ENCODE measurements at regions not wholly inside any gene's neighbourhood (a gene's known extent, or its start where the extent isn't known, plus 50 kb on each side); places are given as distances from the start of the nearest gene placed in this dataset.

DNA sequence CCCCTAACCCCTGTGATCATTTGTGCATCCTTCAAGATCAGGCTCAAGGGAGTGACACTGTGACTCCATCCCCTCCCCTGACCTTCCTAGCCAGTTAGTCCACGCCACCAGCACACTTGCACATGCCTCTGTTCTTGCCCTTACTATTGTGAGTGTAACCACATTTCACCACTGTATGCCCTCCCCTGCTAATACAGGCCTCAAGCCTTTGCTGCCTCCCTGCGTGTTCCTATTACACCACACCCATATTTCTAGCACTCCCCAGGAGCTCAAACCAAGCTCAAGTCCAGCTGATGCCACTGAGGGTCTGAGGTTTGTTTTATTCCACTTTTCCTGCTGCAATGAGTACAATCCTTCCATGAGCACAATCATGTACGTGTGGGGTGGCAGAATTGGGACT is 119.3 kb upstream of the FOXN2 start (continued):
- TF ChIP-seq, protein P1, sequence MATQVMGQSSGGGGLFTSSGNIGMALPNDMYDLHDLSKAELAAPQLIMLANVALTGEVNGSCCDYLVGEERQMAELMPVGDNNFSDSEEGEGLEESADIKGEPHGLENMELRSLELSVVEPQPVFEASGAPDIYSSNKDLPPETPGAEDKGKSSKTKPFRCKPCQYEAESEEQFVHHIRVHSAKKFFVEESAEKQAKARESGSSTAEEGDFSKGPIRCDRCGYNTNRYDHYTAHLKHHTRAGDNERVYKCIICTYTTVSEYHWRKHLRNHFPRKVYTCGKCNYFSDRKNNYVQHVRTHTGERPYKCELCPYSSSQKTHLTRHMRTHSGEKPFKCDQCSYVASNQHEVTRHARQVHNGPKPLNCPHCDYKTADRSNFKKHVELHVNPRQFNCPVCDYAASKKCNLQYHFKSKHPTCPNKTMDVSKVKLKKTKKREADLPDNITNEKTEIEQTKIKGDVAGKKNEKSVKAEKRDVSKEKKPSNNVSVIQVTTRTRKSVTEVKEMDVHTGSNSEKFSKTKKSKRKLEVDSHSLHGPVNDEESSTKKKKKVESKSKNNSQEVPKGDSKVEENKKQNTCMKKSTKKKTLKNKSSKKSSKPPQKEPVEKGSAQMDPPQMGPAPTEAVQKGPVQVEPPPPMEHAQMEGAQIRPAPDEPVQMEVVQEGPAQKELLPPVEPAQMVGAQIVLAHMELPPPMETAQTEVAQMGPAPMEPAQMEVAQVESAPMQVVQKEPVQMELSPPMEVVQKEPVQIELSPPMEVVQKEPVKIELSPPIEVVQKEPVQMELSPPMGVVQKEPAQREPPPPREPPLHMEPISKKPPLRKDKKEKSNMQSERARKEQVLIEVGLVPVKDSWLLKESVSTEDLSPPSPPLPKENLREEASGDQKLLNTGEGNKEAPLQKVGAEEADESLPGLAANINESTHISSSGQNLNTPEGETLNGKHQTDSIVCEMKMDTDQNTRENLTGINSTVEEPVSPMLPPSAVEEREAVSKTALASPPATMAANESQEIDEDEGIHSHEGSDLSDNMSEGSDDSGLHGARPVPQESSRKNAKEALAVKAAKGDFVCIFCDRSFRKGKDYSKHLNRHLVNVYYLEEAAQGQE (IDR thresholded peaks at IDR 0.05; ENCODE audit: unreplicated experiment): no peak
- TF ChIP-seq EZH2 (IDR thresholded peaks at IDR 0.05; ENCODE audit: low read depth, unreplicated experiment): no peak

DNA sequence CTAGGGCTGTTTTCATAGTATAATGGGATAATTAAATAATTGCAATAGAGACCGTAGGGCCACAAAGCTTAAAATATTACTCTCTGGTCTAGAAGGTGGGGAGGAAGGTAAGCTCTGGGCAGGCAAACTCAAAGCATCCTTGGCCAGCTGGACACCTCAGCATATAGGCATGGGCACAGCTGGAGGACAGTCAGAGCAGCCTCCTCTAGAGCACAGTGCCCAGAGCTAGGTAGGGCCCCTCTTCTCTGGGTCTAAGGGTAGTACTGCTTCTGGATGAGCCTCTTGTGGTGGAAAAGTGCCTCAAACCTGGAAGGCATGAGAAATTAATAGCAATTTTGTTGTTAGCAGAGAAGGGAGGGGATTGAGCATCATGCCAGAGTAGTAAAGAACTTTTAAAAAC is 116.9 kb upstream of the FOXN2 start:
- H3K4me1 ChIP-seq (ENCODE audit: insufficient read depth): peaks cover 49% of the 10 kb centered on the region
- no peak overlapping the region for H3K4me3 ChIP-seq
- H3K27me3 ChIP-seq (ENCODE audit: insufficient read depth): no peaks in the 10 kb centered on the region
- ATAC-seq (no peak), DNase-seq (ENCODE audit: low spot score) (no peak)
- H3K36me3 Mint-ChIP-seq (ENCODE audit: low read depth): no peaks in the 10 kb centered on the region
- no peaks in the 10 kb centered on the region for H3K9me3 Mint-ChIP-seq
- no peaks in the 10 kb centered on the region for H3K79me2 ChIP-seq (replicated peaks; ENCODE audit: insufficient read depth)
- H3K4me1 Mint-ChIP-seq: peaks cover 33% of the 10 kb centered on the region
- H3K27ac ChIP-seq (ENCODE audit: low read depth): no peak overlapping the region
- no peak overlapping the region for H3K27ac Mint-ChIP-seq
- H3K36me3 ChIP-seq (ENCODE audit: insufficient read depth): no peaks in the 10 kb centered on the region
- H3F3A ChIP-seq (replicated peaks; ENCODE audit: low read depth): 0 out of 2 replicates have a peak, but pooled peaks cover 3% of the 10 kb centered on the region
- 0 out of 2 replicates have a peak, but pooled peaks cover 3% of the 10 kb centered on the region for H3K9me2 ChIP-seq (ENCODE audit: insufficient read depth)
- H3K27me3 Mint-ChIP-seq (ENCODE audit: insufficient read depth, low read depth, poor library complexity): peaks cover 5% of the 10 kb centered on the region
- no peak overlapping the region for H3K4me3 Mint-ChIP-seq
- H4K20me1 ChIP-seq (replicated peaks; ENCODE audit: insufficient read depth): no peaks in the 10 kb centered on the region
- H3K4me2 ChIP-seq: no peak overlapping the region
- no peak overlapping the region for H2AFZ ChIP-seq
- TF ChIP-seq ZNF114 (CRISPR knock-in tag; IDR thresholded peaks at IDR 0.05): no peak
- TF ChIP-seq POLR2AphosphoS5 (IDR thresholded peaks at IDR 0.05; ENCODE audit: low read depth): no peak
- TF ChIP-seq, protein P2, sequence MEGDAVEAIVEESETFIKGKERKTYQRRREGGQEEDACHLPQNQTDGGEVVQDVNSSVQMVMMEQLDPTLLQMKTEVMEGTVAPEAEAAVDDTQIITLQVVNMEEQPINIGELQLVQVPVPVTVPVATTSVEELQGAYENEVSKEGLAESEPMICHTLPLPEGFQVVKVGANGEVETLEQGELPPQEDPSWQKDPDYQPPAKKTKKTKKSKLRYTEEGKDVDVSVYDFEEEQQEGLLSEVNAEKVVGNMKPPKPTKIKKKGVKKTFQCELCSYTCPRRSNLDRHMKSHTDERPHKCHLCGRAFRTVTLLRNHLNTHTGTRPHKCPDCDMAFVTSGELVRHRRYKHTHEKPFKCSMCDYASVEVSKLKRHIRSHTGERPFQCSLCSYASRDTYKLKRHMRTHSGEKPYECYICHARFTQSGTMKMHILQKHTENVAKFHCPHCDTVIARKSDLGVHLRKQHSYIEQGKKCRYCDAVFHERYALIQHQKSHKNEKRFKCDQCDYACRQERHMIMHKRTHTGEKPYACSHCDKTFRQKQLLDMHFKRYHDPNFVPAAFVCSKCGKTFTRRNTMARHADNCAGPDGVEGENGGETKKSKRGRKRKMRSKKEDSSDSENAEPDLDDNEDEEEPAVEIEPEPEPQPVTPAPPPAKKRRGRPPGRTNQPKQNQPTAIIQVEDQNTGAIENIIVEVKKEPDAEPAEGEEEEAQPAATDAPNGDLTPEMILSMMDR (conservative IDR thresholded peaks at IDR 0.05; ENCODE audit: low read depth in 2 of 2): no peak
- TF ChIP-seq EZH2 (IDR thresholded peaks at IDR 0.05; ENCODE audit: low read depth, unreplicated experiment): no peak
- TF ChIP-seq, protein P3, sequence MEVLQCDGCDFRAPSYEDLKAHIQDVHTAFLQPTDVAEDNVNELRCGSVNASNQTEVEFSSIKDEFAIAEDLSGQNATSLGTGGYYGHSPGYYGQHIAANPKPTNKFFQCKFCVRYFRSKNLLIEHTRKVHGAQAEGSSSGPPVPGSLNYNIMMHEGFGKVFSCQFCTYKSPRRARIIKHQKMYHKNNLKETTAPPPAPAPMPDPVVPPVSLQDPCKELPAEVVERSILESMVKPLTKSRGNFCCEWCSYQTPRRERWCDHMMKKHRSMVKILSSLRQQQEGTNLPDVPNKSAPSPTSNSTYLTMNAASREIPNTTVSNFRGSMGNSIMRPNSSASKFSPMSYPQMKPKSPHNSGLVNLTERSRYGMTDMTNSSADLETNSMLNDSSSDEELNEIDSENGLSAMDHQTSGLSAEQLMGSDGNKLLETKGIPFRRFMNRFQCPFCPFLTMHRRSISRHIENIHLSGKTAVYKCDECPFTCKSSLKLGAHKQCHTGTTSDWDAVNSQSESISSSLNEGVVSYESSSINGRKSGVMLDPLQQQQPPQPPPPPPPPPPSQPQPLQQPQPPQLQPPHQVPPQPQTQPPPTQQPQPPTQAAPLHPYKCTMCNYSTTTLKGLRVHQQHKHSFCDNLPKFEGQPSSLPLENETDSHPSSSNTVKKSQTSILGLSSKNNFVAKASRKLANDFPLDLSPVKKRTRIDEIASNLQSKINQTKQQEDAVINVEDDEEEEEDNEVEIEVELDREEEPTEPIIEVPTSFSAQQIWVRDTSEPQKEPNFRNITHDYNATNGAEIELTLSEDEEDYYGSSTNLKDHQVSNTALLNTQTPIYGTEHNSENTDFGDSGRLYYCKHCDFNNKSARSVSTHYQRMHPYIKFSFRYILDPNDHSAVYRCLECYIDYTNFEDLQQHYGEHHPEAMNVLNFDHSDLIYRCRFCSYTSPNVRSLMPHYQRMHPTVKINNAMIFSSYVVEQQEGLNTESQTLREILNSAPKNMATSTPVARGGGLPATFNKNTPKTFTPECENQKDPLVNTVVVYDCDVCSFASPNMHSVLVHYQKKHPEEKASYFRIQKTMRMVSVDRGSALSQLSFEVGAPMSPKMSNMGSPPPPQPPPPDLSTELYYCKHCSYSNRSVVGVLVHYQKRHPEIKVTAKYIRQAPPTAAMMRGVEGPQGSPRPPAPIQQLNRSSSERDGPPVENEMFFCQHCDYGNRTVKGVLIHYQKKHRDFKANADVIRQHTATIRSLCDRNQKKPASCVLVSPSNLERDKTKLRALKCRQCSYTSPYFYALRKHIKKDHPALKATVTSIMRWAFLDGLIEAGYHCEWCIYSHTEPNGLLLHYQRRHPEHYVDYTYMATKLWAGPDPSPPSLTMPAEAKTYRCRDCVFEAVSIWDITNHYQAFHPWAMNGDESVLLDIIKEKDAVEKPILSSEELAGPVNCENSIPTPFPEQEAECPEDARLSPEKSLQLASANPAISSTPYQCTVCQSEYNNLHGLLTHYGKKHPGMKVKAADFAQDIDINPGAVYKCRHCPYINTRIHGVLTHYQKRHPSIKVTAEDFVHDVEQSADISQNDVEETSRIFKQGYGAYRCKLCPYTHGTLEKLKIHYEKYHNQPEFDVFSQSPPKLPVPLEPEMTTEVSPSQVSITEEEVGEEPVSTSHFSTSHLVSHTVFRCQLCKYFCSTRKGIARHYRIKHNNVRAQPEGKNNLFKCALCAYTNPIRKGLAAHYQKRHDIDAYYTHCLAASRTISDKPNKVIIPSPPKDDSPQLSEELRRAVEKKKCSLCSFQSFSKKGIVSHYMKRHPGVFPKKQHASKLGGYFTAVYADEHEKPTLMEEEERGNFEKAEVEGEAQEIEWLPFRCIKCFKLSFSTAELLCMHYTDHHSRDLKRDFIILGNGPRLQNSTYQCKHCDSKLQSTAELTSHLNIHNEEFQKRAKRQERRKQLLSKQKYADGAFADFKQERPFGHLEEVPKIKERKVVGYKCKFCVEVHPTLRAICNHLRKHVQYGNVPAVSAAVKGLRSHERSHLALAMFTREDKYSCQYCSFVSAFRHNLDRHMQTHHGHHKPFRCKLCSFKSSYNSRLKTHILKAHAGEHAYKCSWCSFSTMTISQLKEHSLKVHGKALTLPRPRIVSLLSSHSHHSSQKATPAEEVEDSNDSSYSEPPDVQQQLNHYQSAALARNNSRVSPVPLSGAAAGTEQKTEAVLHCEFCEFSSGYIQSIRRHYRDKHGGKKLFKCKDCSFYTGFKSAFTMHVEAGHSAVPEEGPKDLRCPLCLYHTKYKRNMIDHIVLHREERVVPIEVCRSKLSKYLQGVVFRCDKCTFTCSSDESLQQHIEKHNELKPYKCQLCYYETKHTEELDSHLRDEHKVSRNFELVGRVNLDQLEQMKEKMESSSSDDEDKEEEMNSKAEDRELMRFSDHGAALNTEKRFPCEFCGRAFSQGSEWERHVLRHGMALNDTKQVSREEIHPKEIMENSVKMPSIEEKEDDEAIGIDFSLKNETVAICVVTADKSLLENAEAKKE (CRISPR knock-in tag; IDR thresholded peaks at IDR 0.05): no peak
- TF ChIP-seq, protein P1 (IDR thresholded peaks at IDR 0.05; ENCODE audit: unreplicated experiment): no peak
- no peak for TF ChIP-seq NANOG (IDR thresholded peaks at IDR 0.05; ENCODE audit: borderline replicate concordance)
- no peak for TF ChIP-seq EZH2phosphoT487 (IDR thresholded peaks at IDR 0.05; ENCODE audit: unreplicated experiment)
- no peak for TF ChIP-seq STAT1 (IDR thresholded peaks at IDR 0.05; ENCODE audit: unreplicated experiment)

All from GM23338 (cell line).